HepG2 (cell line): ENCODE measurements at regions not wholly inside any gene's neighbourhood (a gene's known extent, or its start where the extent isn't known, plus 50 kb on each side); places are given as distances from the start of the nearest gene placed in this dataset.

Source experiments
- ATAC-seq: fragments of 200-7000 bp; cut with Tn5 transposase; 3 replicates; pipeline ENCODE4 v1.9.1; 2020; ENCODE audit warnings: mild to moderate bottlenecking, moderate library complexity
- BruUV-seq: library from RNA; stranded (reverse); fragments of 400-500 nt; replicated peaks from 2 replicates; lab custom pipeline; 2021; lab: Mats Ljungman, UMichigan
- CTCF ChIA-PET: fragments of 300-600 bp; formaldehyde crosslinking; extraction: SDS; loops from one replicate; lab custom pipeline; 2021; ENCODE audit warnings: low total read pairs, inconsistent platforms, low intra/inter-chr PET ratio; lab: Yijun Ruan, JAX
- POLR2A ChIA-PET: fragments of 350-600 bp; sonication (Branson Sonifier 250); formaldehyde crosslinking; loops from one replicate; lab custom pipeline; 2020; ENCODE audit warnings: antibody characterized with exemption, inconsistent platforms; lab: Yijun Ruan, JAX
- DNase-seq: peaks from one replicate; pipeline ENCODE4 v3.0.0-alpha.2; 2015; ENCODE audit warnings: low spot score
- FAIRE-seq: peaks from 3 replicates; lab custom pipeline; 2011; peaks lifted over from hg19 to GRCh38; lab: Jason Lieb, UNC
- H2AFZ ChIP-seq: one replicate; pipeline ENCODE4 v1.6.1; 2011; ENCODE audit warnings: low read length, inconsistent platforms
- H3K27ac ChIP-seq: fragments of 300-600 bp; 3 replicates; pipeline ENCODE4 v1.8.0; 2011; ENCODE audit warnings: mixed run types, mild to moderate bottlenecking, mixed read lengths, low read length, inconsistent platforms; ENCODE audit not compliant: insufficient read depth; ENCODE audit errors: extremely low read length
- H3K27me3 ChIP-seq, 2 experiments: fragments of 200-600 bp in 1 of 2; 2 replicates in 1 of 2; 3 replicates in 1 of 2; pipeline versions ENCODE4 v1.6.0 to v1.8.0; 2011; ENCODE audit warnings: low read length in 2 of 2, mild to moderate bottlenecking in 2 of 2, moderate library complexity in 2 of 2, inconsistent platforms in 1 of 2; ENCODE audit not compliant: insufficient read depth in 2 of 2, control insufficient read depth in 1 of 2
- H3K36me3 ChIP-seq, 2 experiments: fragments of 200-600 bp in 1 of 2; replicated peaks in 1 of 2; 2 replicates in 1 of 2; 3 replicates in 1 of 2; pipeline versions ENCODE4 v1.5.1 to v1.8.0; 2011; ENCODE audit warnings: low read length in 2 of 2, inconsistent platforms in 1 of 2; ENCODE audit not compliant: insufficient read depth in 2 of 2, control insufficient read depth in 1 of 2
- H3K4me1 ChIP-seq: 2 replicates; pipeline ENCODE4 v1.5.1; 2012; ENCODE audit warnings: low read length, inconsistent platforms; ENCODE audit not compliant: insufficient read depth
- H3K4me2 ChIP-seq: 2 replicates; pipeline ENCODE4 v1.6.0; 2011; ENCODE audit warnings: low read depth, low read length, inconsistent platforms
- H3K4me3 ChIP-seq, 3 experiments: fragments of 200-600 bp in 1 of 3; sonication (generic), shearing (Covaris generic) in 1 of 3; replicated peaks in 1 of 3; 2 replicates each; pipeline ENCODE4 v1.5.1; 2011 to 2016; ENCODE audit warnings: low read length in 3 of 3, inconsistent platforms in 2 of 3, low read depth in 2 of 3, mild to moderate bottlenecking in 2 of 3, control low read depth in 1 of 3, mixed read lengths in 1 of 3; ENCODE audit not compliant: insufficient read depth in 1 of 3
- H3K79me2 ChIP-seq: one replicate; pipeline ENCODE4 v1.6.1; 2011; ENCODE audit warnings: low read length, inconsistent platforms; ENCODE audit not compliant: insufficient read depth
- H3K9ac ChIP-seq: 2 replicates; pipeline ENCODE4 v1.6.0; 2011; ENCODE audit warnings: mild to moderate bottlenecking, low read depth, low read length, inconsistent platforms; ENCODE audit not compliant: insufficient read depth
- H3K9me3 ChIP-seq: 2 replicates; pipeline ENCODE4 v1.5.1; 2012; ENCODE audit warnings: mild to moderate bottlenecking, low read length
- H4K20me1 ChIP-seq: 2 replicates; pipeline ENCODE4 v1.6.0; 2011; ENCODE audit warnings: inconsistent platforms, mild to moderate bottlenecking, low read length, moderate library complexity; ENCODE audit not compliant: insufficient read depth
- AFF4 ChIP-seq: sonication (generic); formaldehyde crosslinking; IDR thresholded peaks from 2 replicates; pipeline ENCODE4 v1.4.0; 2020; ENCODE audit warnings: missing genetic modification reagents
- BRD4 ChIP-seq: sonication (generic); formaldehyde crosslinking; IDR thresholded peaks from 2 replicates; pipeline ENCODE4 v1.4.0; 2020; ENCODE audit warnings: missing genetic modification reagents
- CTCF ChIP-seq: sonication (generic); formaldehyde crosslinking; IDR thresholded peaks from 2 replicates; pipeline ENCODE4 v1.5.0; 2020; ENCODE audit warnings: mild to moderate bottlenecking, missing genetic modification reagents, moderate library complexity
- HCFC1 ChIP-seq: fragments of 150-350 bp; IDR thresholded peaks from 2 replicates; pipeline ENCODE4 v1.6.1; 2014; ENCODE audit warnings: low read depth, low read length
- KLF15 ChIP-seq: sonication (generic); formaldehyde crosslinking; IDR thresholded peaks from 2 replicates; pipeline ENCODE4 v1.8.1; 2023; ENCODE audit warnings: borderline replicate concordance, mild to moderate bottlenecking, inconsistent platforms, missing genetic modification reagents, mixed read lengths
- LBX2 ChIP-seq: sonication (generic); formaldehyde crosslinking; IDR thresholded peaks from 2 replicates; pipeline ENCODE4 v1.5.0; 2020; ENCODE audit warnings: missing genetic modification reagents, mild to moderate bottlenecking, borderline replicate concordance
- PRDM10 ChIP-seq: sonication (generic); formaldehyde crosslinking; IDR thresholded peaks from 2 replicates; pipeline ENCODE4 v1.4.0; 2020; ENCODE audit warnings: low read depth, missing genetic modification reagents
- SIX1 ChIP-seq: sonication (generic); formaldehyde crosslinking; IDR thresholded peaks from 2 replicates; pipeline ENCODE4 v1.4.0; 2020; ENCODE audit warnings: missing genetic modification reagents, borderline replicate concordance
- SMC3 ChIP-seq: IDR thresholded peaks from 2 replicates; pipeline ENCODE4 v1.6.1; 2011; ENCODE audit warnings: low read length, improper control_type of control experiment
- STAG1 ChIP-seq: sonication (generic); formaldehyde crosslinking; IDR thresholded peaks from 2 replicates; pipeline ENCODE4 v1.4.0; 2020; ENCODE audit warnings: missing genetic modification reagents
- THYN1 ChIP-seq: sonication (generic); formaldehyde crosslinking; IDR thresholded peaks from 2 replicates; pipeline ENCODE4 v1.8.1; 2023; ENCODE audit warnings: low read depth, mild to moderate bottlenecking, moderate library complexity, missing genetic modification reagents, borderline replicate concordance
- ZNF652 ChIP-seq: IDR thresholded peaks from 2 replicates; pipeline ENCODE4 v1.6.1; 2016; ENCODE audit warnings: low read depth, borderline replicate concordance
- WGBS: methylation state at CpG from one replicate; pipeline ENCODE4 v1.1.6; 2017; ENCODE audit warnings: low lambda C conversion rate; 5-methylcytosine and 5-hydroxymethylcytosine counted together
- in situ Hi-C: cut with HindIII; loops from 2 replicates; pipeline ENCODE4 v1.10.0; 2017; ENCODE audit warnings: low pct_unique_long_range_greater_than_20kb; ENCODE audit not compliant: extremely low pct_ligation_motif_present
- intact Hi-C: fragments of 100-400 bp; cut with micrococcal nuclease; formaldehyde crosslinking; loops from one replicate; pipeline ENCODE4 v1.10.0; 2022; ENCODE audit not compliant: unreplicated experiment

- no peak overlapping the region for H2AFZ ChIP-seq
- FAIRE-seq (peak; percentile 86), DNase-seq (peak; percentile 17), ATAC-seq (peak; percentile 57)
- H3K9ac ChIP-seq = no peak overlapping the region
- POLR2A ChIA-PET = no interaction called here
- no TSS peak for BruUV-seq
- no peak overlapping the region for H3K27ac ChIP-seq
- in situ Hi-C loops = loop anchor here (25.0 kb wide), 1 partner anchor 200 kb away; no protein-coding TSS in a partner anchor
- CTCF ChIA-PET = interaction anchor here (2.5 kb wide), 1 partner anchor 204 kb away, joined by 15 read pairs; no protein-coding TSS in a partner anchor
- no peak overlapping the region for H3K4me2 ChIP-seq
- H4K20me1 ChIP-seq = no peaks in the 10 kb centered on the region
- H3K9me3 ChIP-seq = no peaks in the 10 kb centered on the region
- no peaks in the 10 kb centered on the region for H3K27me3 ChIP-seq
- no peak overlapping the region for H3K4me3 ChIP-seq
- WGBS = 1% methylated on average over 7 of the region's 7 CpGs
- intact Hi-C loops = no loop called here
- H3K79me2 ChIP-seq = no peaks in the 10 kb centered on the region
- H3K36me3 ChIP-seq = no peaks in the 10 kb centered on the region
- H3K4me1 ChIP-seq = no peaks in the 10 kb centered on the region
- TF ChIP-seq BRD4 (CRISPR knock-in tag) (no peak), AFF4 (no peak), THYN1 (CRISPR knock-in tag) (no peak), CTCF (CRISPR knock-in tag) (peak; percentile 54), SMC3 (peak; percentile 38; the same call in 1 of the 2 replicates), LBX2 (CRISPR knock-in tag) (no peak), STAG1 (CRISPR knock-in tag) (peak; percentile 40), SIX1 (CRISPR knock-in tag) (no peak), HCFC1 (no peak), KLF15 (CRISPR knock-in tag) (no peak), ZNF652 (peak; percentile 53; the same call in 1 of the 2 replicates), PRDM10 (CRISPR knock-in tag) (no peak)
Measured at GRCh38 chr18:2337552-2338141, 233.7 kb downstream of the METTL4 start.
